GM21367 (cell line): ENCODE measurements at regions not wholly inside any gene's neighbourhood (a gene's known extent, or its start where the extent isn't known, plus 50 kb on each side); places are given as distances from the start of the nearest gene placed in this dataset.
"Not testable (repeated sequence)": the region's sequence is repeated elsewhere in the genome, so short reads cannot be mapped to it uniquely, and the experiment has no call there.

Experiments
- ATAC-seq: cut with Tn5 transposase; IDR thresholded peaks from one replicate; pipeline ENCODE4 v1.9.1; 2021; ENCODE audit not compliant: unreplicated experiment

DNA sequence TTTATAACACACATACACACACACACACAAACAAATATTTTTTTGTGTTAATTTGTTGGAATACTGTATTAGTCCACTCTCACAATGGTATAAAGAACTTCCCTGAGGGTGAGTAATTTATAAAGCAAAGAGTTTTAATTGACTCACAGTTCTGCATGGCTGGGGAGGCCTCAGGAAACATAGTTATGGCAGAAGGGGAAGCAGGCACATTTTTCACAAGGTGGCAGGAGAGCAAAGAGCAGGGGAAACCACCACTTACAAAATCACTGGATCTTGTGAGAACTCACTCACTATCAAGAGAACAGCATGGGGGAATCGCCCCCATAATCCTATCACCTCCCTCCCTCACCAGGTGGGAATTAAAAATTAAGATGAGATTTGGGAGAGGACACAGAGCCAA is 205.4 kb upstream of the PTPRD start:
- no peak for ATAC-seq

DNA sequence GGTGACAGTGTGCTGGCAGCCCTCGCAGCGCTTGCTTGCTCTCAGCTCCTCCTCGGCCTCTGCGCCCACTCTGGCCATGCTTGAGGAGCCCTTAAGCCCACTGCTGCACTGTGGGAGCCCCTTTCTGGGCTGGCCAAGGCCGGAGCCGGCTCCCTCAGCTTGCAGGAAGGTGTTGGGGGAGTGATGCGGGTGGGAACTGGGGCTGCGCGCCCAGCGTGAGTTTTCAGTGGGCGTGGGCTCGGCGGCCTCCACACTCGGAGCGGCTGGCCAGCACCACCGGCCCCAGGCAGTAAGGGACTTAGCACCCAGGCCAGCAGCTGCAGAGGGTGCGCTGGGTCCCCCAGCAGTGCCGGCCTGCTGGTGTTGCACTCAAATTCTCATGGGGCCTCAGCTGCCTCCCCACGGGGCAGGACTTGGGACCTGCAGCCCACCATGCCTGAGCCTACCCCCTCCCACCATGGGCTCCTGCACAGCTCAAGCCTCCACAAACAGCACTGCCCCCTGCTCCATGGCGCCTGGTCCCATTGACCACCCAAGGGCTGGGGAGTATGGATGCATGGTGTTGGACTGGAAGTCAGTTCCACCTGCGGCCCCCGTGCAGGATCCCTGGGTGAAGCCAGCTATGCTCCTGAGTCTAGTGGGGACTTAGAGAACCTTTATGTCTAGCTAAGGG is 223.1 kb upstream of the PTPRD start:
- no peak for ATAC-seq

DNA sequence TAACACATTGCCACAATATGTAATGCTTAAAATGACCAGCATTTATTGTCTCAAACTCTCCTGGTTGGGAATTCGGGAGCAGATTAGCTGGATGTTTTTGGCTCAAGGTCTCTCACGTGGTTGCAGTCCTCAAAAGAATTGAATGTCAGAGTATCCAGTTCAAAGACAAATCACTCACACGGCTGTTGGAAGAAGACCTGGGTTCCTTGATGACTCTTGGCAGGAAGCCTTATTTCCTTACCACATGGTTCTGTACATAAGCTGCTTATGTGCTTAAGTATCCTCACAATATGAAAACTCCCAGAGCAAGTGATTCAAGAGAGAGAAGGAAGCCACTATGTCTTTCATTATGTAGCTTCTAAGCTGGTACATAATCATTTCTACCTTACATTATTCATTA is 230.3 kb upstream of the PTPRD start:
- ATAC-seq: no peak

DNA sequence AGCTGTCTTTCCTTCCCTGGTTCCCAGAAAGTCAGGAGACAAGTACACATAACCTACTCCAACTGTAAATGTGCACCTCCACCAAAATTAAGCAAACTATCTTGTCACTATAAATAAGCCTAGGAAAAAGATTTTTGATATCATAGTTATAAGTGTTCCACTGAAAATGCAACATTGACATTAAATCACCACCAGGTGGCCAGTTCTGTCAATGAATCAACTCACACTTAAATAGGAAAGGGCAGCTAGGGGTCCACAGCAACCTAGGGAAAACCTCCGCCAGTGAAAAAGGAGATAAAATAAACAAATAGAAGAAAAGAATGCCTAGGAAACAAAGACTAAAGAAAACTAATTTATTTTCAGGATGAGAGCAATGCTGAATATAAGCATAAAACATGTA is 243.0 kb upstream of the PTPRD start:
- no peak for ATAC-seq

DNA sequence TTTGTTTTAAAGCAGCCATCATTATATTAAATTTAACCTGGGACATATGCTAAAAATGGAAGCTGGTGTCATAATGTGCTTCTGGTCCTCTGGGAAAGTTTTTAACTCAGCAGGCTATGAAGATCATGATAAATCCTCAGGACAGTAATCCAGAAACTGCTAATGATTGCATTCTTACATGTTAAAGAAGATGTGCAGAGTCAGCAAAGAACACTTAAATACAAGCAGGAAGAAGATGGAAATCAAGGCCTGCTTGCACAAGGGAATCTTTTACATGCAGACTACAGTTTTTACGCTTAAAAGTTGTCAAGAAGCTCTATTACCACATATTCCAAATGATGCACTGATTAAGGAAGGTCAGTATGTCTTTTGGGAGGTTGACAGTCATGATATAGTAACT is 246.0 kb upstream of the PTPRD start:
- no peak for ATAC-seq

DNA sequence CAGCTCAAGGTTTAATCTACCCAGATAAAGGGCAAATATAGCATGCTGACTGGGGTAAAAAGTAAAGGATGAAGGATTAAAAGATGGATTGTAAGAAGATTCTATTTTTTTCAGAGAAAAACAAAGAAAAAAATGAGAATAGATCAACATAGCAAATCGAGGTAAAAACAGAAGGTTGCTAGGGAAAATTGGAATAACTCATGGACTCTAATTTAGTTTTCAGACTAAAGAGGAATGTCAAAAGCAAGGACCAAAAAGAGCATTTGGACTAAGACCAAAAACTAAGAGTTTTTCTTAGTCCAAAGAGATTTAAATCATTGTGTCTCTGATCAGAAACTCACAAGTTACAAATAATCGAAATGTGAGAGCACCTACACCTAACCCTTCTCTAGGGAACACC is 250.7 kb upstream of the PTPRD start:
- no peak for ATAC-seq

DNA sequence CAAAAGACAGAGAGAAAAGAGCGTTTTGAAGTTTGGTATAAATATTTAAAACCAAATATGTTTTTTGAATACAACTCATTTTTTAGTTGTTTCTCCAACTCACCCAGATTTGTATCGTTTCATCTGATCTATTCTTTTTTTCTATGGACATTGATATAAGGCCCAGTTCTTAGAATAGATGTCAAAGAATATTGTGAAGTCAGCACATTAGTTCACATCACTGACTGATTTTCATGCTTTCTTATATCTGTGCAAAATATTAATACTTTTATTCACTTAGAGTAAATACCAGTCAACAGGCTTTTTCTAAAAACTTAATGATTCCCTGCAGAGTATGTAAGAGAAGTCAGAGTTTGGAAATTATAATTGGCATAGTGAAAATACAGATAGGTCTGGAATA is 254.4 kb upstream of the PTPRD start:
- no peak for ATAC-seq

DNA sequence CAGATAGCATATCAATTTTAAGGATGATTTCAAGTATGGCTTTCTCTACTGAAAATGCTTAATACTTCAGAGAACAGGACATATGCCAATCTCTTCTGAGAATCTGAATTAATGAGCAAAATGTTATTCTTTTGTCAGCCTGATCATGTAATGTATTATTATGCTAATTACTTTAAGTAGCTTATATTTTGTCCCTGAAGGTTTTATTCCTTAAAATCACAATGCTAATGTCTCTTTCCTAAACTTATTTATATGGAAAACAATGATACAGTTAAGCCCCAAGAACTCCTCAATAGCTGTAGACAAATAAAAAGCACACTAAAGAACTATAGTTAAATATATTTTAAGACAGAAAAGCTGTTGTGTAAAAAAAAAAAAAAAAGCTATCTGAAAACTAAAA is 256.9 kb upstream of the PTPRD start:
- no peak for ATAC-seq

DNA sequence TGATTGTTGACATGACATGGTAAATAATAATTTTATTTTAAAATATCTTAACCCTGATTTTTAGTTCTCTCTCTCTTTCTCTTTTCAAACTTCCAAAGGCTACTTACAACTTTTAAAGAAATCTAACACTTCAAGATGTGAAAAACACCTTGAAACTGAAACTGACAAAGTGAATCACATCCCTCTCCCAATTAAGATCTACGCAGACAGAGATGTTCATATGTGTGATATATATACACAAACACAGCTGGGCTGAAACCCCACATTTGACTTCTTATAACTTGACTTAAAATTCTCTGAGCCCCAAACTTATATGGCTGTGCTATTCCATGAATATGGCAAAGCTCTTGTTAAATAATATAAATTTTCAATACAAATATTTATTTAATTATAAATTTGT is 261.2 kb upstream of the PTPRD start:
- no peak for ATAC-seq

DNA sequence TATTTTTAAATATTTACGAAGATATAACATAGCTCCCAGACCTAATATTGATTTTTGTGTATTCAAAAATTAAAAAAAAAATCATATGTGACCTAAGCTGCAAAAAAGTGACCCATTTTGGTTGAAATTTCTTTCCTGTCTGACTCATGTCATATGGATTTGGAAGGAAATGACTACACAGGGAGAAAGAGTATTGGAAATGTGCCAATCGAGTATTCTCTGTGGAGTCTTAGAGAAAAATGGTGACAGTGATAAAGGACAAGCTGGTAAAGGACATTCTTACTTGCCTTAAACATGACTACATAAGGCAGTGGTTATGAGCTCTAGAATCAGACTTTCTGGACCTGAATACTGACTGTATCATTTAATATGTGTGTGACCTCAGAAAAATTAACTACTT is 262.9 kb upstream of the PTPRD start:
- ATAC-seq: no peak

DNA sequence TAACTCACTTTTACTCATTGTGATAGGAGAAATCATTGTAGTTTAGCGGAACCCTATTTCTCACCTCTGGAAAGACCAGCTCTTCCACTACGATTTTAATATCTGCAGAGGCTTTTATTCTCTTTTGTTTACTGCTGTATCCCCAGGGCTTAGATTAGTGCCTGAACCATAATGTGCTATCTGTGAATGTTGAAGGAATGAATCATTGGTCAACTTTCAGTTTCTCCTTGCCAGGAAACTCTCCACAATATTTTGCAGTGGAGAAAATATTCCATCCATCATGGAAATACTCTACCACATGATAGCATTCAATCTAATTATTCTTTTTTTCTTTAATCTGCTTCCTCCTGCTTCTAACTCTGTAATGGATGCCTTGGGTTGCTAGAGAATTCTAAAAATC is 263.5 kb upstream of the PTPRD start:
- ATAC-seq: no peak

DNA sequence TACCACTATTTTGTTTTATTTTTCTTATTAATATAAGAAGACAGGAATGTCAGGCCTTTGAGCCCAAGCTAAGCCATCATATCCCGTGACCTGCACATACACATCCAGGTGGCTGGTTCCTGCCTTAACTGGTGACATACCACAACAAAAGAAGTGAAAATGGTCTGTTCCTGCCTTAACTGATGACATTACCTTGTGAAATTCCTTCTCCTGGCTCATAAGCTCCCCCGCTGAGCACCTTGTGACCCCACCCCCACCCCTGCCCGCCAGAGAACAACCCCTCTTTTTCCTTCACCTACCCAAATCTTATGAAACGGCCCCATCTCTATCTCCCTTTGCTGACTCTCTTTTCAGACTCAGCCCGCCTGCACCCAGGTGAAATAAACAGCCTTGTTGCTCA is 277.5 kb upstream of the PTPRD start:
- not testable (repeated sequence) for ATAC-seq

DNA sequence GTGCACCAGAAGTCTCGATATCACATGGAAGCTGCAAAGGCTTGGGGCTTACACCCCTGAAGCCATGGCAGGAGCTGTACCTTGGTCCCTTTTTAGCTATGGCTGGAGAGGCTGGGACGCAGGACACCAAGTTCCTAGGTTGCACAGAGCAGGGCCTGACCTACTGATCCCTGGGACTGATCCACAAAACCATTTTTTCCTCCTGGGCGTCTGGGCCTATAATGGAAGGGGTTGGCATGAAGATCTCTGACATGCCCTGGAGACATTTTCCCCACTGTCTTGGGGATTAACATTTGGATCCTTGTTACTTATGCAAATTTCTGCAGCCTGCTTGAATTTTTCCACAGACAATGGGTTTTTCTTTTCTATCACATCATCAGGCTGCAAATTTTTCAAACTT is 286.7 kb upstream of the PTPRD start:
- no peak for ATAC-seq

DNA sequence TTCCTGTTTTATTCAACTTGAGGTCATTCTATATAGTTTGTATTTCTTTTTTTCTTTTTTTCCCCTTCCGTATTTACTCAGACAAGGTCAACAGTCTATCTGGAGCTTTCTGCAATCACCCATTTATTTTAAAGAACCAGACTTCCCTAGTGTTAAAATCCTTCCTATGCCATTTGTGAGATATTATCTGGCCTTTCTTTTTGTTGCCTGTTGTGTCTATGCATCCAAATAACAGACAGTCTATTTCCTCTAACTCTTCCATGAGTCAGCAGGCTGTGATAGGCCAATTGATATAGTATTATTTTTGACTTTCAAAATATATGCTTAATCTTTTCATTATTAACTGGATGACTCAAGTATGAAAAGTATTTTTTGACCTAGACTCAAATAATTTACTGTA is 291.2 kb upstream of the PTPRD start:
- ATAC-seq: no peak

DNA sequence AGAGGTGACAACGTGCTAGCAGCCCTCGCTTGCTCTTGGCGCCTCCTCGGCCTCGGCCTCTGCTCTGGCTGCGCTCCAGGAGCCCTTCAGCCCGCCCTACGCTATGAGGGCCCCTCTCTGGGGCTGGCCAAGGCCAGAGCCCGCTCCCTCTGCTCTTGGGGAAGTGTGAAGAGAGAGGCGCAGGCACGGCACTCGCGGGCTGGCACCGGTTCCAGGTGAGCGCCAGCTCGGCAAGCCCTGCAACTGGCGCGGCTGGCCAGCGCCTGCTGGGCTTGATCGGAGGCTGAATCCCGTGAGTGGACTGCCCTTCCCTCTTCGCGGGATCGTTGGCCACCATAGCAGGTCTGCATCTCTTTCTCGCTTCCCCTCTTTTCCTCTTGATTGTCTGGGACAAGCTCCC is 298.0 kb upstream of the PTPRD start:
- no peak for ATAC-seq

DNA sequence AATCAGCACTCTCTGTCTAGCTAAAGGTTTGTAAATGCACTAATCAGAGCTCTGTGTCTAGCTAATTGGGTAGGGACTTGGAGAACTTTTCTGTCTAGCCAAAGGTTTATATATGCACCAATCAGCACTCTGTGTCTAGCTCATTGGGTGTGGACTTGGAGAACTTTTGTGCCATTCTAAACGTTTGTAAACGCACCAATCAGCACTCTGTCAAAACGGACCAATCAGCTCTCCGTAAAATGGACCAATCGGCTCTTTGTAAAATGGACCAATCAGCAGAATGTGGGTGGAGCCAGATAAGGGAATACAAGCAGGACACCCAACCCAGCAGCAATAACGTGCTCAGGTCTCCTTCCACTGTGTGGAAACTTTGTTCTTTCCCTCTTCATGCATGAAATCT is 298.6 kb upstream of the PTPRD start:
- ATAC-seq: no peak

DNA sequence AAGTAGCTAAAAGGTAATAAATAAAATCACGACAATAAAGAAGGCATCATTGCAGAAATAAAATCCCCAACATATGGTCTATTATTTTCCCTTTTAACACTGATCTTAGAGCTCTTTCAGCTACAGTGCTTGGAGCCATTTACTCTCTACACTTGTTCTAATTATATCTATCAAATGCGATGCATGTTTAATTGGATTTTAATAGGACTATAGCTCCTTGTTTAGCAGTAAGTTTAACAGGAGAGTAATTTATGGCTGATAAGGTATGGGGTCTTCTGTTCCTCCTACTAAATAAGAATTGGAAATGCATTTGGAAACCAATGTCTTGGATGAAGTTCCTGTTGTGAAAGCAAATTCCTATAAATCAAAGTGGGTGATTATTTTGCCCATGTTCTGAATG is 304.2 kb upstream of the PTPRD start:
- ATAC-seq: no peak

DNA sequence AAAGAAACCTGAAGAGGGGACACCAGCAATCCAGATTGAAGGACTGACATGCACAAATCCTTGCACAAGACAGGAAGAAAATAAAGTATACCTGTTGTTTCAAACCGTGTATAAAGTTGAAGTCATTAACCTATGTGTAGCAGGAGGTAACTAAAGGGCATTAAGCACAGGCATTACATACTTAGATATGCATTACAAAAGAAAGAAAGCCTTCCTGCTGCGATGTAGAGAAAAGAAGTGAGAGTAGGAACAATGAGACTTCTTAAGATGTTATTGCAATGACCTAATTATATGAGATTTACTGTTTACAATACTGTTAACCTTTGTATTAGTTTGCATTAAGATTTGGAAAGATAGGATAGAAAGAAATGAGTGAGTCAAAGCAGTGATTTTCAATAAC is 308.9 kb upstream of the PTPRD start:
- no peak for ATAC-seq

DNA sequence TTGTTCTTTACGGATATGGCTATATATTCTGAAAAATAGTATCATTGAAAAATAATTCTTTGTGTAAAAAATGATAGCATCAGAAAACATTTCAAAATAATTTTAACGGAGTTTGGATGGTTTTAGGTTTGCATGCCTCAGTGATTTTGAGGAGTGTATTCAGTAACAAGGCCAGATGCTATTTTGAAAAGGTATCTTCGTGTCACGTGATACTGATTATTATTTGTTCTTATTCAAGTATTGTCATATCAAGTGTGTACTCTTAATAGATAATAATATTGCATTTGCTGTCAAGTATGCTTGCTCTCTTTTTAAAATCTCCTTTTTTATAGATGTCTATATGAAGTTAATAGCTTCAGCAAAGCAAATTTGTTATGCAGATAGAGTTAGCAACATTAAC is 313.1 kb upstream of the PTPRD start:
- no peak for ATAC-seq

DNA sequence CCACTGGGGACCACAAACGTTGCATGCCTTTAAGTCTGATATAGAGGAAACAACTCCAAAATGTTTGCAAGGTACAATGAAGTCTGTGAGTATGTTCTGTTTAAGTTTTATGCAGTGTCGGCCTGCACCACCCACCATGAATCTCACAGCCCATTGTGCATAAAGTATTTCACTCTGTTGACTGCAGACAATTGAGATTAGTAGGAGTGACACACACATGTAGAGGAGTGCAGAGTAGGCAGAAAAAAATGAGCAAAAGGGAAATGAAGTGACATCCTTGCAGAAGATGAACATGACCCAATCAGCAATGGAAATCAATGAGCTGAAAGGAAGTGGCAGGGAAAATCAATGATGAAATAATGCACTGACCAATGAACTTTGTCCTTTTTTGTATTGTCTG is 315.6 kb upstream of the PTPRD start:
- no peak for ATAC-seq

DNA sequence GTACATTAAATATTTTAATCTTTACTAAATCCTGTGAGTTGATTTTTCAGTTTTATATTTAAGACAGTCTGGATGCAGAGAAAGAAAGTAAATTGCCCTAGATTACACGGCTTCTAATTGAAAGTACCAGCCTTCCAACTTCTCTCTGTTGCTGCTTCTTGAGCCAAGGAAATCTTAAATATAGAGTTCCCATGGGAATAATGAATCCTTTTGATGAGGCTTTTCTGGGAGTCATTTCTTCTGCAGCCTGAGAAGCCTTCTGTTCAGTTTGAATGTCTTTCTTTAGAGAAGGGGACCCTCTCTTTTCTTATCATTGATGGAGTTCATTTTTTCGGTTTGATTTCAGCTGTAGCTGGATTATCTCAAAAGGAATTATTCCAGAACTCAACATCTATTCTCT is 317.3 kb upstream of the PTPRD start:
- ATAC-seq: no peak

DNA sequence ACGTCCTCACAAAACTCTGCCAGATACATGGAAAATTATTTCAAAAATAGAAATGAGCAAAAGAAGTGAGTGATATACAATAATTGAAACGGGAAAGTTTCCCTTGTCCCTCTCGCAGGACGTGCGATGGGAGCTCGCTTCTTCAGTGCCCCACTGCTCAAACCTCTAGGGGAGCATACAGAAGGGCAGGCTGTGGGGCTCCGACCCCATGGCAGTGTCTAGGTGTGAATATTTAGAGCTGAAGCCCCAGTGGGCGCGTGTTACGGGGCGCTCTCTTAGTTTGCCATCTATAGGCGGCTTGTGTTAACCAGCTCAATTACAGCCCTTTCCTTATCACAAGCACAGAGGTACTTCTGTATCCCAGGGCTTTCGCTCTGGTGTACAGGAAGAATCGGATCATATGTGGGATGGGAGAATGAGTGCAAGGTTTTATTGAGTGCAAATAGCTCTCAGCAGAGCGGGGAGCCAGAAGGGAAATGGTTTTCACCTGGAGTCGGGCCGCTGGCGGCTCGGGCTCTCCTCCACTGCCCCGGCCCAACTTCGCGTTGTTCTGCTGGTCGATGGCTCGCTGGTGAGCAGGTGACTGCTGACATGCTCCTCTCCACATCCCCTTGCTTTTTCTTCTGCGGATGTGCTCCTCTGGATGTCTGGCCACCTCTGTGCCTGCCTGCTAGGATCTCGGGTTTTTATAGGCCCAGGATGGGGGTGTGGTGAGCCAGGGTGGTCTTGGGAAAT is 334.0 kb upstream of the PTPRD start:
- ATAC-seq: no peak

DNA sequence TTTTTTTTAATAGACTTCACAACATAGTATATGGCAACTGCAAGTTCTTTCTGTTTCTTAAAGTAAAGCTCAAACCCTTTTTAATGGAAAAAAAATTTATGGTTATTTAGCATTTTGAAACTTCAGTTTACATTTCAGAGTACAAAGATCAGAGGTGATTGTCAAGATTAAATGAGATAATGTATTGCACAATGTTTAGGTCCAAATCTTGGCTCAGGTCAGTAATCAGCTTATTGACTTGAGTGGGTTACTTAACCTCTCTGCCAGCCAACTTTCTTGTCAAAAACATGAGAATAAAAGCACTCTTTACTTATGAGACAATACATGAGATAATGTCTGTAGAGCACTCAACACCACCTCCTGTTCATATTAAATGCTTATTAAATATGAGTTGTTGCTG is 345.1 kb upstream of the PTPRD start:
- ATAC-seq: no peak
